ENCODE measurements at regions not wholly inside any gene's neighbourhood (a gene's known extent, or its start where the extent isn't known, plus 50 kb on each side); places are given as distances from the start of the nearest gene placed in this dataset.

- H3K4me3 ChIP-seq (ENCODE audit: low read depth, low read length) = no peak overlapping the region
- TF ChIP-seq CTCF (IDR thresholded peaks at IDR 0.05; ENCODE audit: low read depth, low read length, missing control alignments) = no peak
- no peak for DNase-seq (ENCODE audit: low read depth)
Measured at GRCh38 chr6:119481976-119482375, 132.4 kb upstream of the MAN1A1 start.

GRCh38 chr6:119480961-119481497 lies 131.5 kb upstream of the MAN1A1 start:
- DNase-seq (ENCODE audit: low read depth) = no peak
- no peak overlapping the region for H3K4me3 ChIP-seq (ENCODE audit: low read depth, low read length)
- TF ChIP-seq CTCF (IDR thresholded peaks at IDR 0.05; ENCODE audit: low read depth, low read length, missing control alignments) = no peak

GRCh38 chr6:119479860-119480655 lies 130.5 kb upstream of the MAN1A1 start:
- TF ChIP-seq CTCF (IDR thresholded peaks at IDR 0.05; ENCODE audit: low read depth, low read length, missing control alignments) = no peak
- no peak for DNase-seq (ENCODE audit: low read depth)
- H3K4me3 ChIP-seq (ENCODE audit: low read depth, low read length) = no peak overlapping the region

GRCh38 chr6:119476554-119476953 lies 127.0 kb upstream of the MAN1A1 start:
- TF ChIP-seq CTCF (IDR thresholded peaks at IDR 0.05; ENCODE audit: low read depth, low read length, missing control alignments) = no peak
- no peak for DNase-seq (ENCODE audit: low read depth)
- H3K4me3 ChIP-seq (ENCODE audit: low read depth, low read length) = no peak overlapping the region

GRCh38 chr6:119476024-119476423 lies 126.5 kb upstream of the MAN1A1 start:
- DNase-seq (ENCODE audit: low read depth) = no peak
- no peak overlapping the region for H3K4me3 ChIP-seq (ENCODE audit: low read depth, low read length)

GRCh38 chr6:119470893-119471542 lies 121.5 kb upstream of the MAN1A1 start:
- no peak overlapping the region; the same call in 1 of the 2 replicates for H3K4me3 ChIP-seq (ENCODE audit: low read depth, low read length)
- TF ChIP-seq CTCF (IDR thresholded peaks at IDR 0.05; ENCODE audit: low read depth, low read length, missing control alignments) = no peak
- DNase-seq (ENCODE audit: low read depth) = no peak

More at GRCh38 chr6:119476024-119476423, 126.5 kb upstream of the MAN1A1 start:
- no peak for TF ChIP-seq CTCF (IDR thresholded peaks at IDR 0.05; ENCODE audit: low read depth, low read length, missing control alignments)
